Tibial nerve (tissue), 4 donors: ENCODE measurements at regions not wholly inside any gene's neighbourhood (a gene's known extent, or its start where the extent isn't known, plus 50 kb on each side); places are given as distances from the start of the nearest gene placed in this dataset.

Source experiments
- DNase-seq, 2 donors: peaks; one replicate each; pipeline ENCODE4 v3.0.0-alpha.2; 2019; ENCODE audit warnings: low spot score in 2 of 2
- H3K27ac ChIP-seq, 4 donors: fragments of 200-600 bp; sonication (generic) in 3 of 4; one replicate each; pipeline ENCODE4 v1.5.1; 2017 to 2019; ENCODE audit warnings: mild to moderate bottlenecking in 1 of 4
- H3K27me3 ChIP-seq, 2 donors: fragments of 200-600 bp; sonication (generic) in 1 of 2; one replicate each; pipeline versions ENCODE4 v1.5.1 to v1.6.0; 2017 to 2019
- H3K36me3 ChIP-seq, 3 donors: fragments of 200-600 bp; sonication (generic); one replicate each; pipeline ENCODE4 v1.5.1; 2018 to 2019
- H3K4me1 ChIP-seq, 4 donors: fragments of 200-600 bp; sonication (generic) in 3 of 4; one replicate each; pipeline ENCODE4 v1.5.1; 2017 to 2019
- H3K4me3 ChIP-seq, 4 donors: fragments of 200-600 bp; sonication (generic) in 3 of 4; one replicate each; pipeline ENCODE4 v1.5.1; 2017 to 2019; ENCODE audit warnings: mild to moderate bottlenecking in 1 of 4, moderate library complexity in 1 of 4
- H3K9me3 ChIP-seq, 4 donors: fragments of 200-600 bp; sonication (generic) in 3 of 4; one replicate each; pipeline ENCODE4 v1.5.1; 2017 to 2019
- EP300 ChIP-seq, 2 donors: sonication (generic); formaldehyde crosslinking; IDR thresholded peaks; one replicate each; pipeline ENCODE4 v1.6.1; 2017; ENCODE audit warnings: antibody characterized with exemption in 2 of 2, mild to moderate bottlenecking in 1 of 2
- POLR2A ChIP-seq, 2 donors: fragments of 450-650 bp; IDR thresholded peaks; one replicate each; pipeline ENCODE4 v1.6.1; 2017; ENCODE audit warnings: antibody characterized with exemption in 2 of 2, mild to moderate bottlenecking in 2 of 2, moderate library complexity in 2 of 2
- whole genome bisulfite sequencing, 2 donors: methylation state at CpG; one replicate each; pipeline ENCODE4 v1.1.5; 2018; 5-methylcytosine and 5-hydroxymethylcytosine counted together
- TF ChIP-seq, protein P1 (sequence below), 5 experiments: fragments of 200-600 bp in 3 of 5; fragments of 450-650 bp in 2 of 5; sonication (generic) in 3 of 5; IDR thresholded peaks; one replicate each; pipeline ENCODE4 v1.5.1; 2016 to 2019; ENCODE audit warnings: antibody characterized with exemption in 5 of 5, mild to moderate bottlenecking in 3 of 5, moderate library complexity in 2 of 5

- no peak for DNase-seq
- Histone ChIP-seq H3K27me3 (no peaks in the 10 kb centered on the region), H3K9me3 (no peaks in the 10 kb centered on the region), H3K4me1 (no peaks in the 10 kb centered on the region), H3K4me3 (no peak overlapping the region), H3K27ac (no peak overlapping the region), H3K36me3 (no peaks in the 10 kb centered on the region)
- TF ChIP-seq, protein P1, sequence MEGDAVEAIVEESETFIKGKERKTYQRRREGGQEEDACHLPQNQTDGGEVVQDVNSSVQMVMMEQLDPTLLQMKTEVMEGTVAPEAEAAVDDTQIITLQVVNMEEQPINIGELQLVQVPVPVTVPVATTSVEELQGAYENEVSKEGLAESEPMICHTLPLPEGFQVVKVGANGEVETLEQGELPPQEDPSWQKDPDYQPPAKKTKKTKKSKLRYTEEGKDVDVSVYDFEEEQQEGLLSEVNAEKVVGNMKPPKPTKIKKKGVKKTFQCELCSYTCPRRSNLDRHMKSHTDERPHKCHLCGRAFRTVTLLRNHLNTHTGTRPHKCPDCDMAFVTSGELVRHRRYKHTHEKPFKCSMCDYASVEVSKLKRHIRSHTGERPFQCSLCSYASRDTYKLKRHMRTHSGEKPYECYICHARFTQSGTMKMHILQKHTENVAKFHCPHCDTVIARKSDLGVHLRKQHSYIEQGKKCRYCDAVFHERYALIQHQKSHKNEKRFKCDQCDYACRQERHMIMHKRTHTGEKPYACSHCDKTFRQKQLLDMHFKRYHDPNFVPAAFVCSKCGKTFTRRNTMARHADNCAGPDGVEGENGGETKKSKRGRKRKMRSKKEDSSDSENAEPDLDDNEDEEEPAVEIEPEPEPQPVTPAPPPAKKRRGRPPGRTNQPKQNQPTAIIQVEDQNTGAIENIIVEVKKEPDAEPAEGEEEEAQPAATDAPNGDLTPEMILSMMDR (IDR thresholded peaks at IDR 0.05): no peak
- TF ChIP-seq EP300 (IDR thresholded peaks at IDR 0.05) (no peak), POLR2A (IDR thresholded peaks at IDR 0.05) (no peak)
- WGBS, 2 donors: 70% methylated on average over 5 of the region's 5 CpGs; no CpG with 5 or more reads in 1 of the 2 donors
Measured at GRCh38 chrY:12593532-12594216, 107.4 kb upstream of the USP9Y start.

- Histone ChIP-seq H3K4me1 (no peaks in the 10 kb centered on the region), H3K27ac (no peak overlapping the region), H3K9me3 (no peaks in the 10 kb centered on the region), H3K4me3 (no peak overlapping the region), H3K27me3 (no peaks in the 10 kb centered on the region), H3K36me3 (no peaks in the 10 kb centered on the region)
- TF ChIP-seq EP300 (IDR thresholded peaks at IDR 0.05) (no peak), POLR2A (IDR thresholded peaks at IDR 0.05) (no peak)
- TF ChIP-seq, protein P1 (IDR thresholded peaks at IDR 0.05): no peak
- 88% methylated on average over 5 of the region's 5 CpGs; no CpG with 5 or more reads in 1 of the 2 donors for WGBS, 2 donors
- DNase-seq: no peak
Measured at GRCh38 chrY:12598783-12599182, 102.2 kb upstream of the USP9Y start.

- TF ChIP-seq POLR2A (IDR thresholded peaks at IDR 0.05) (no peak), EP300 (IDR thresholded peaks at IDR 0.05) (no peak)
- TF ChIP-seq, protein P1 (IDR thresholded peaks at IDR 0.05): no peak
- 60% methylated on average over 2 of the region's 2 CpGs; no CpG with 5 or more reads in 1 of the 2 donors for WGBS, 2 donors
- no peaks in the 10 kb centered on the region for H3K4me1 ChIP-seq
- DNase-seq: no peak
- no peaks in the 10 kb centered on the region for H3K27me3 ChIP-seq
- no peak overlapping the region for H3K27ac ChIP-seq
- H3K4me3 ChIP-seq: no peak overlapping the region
- no peaks in the 10 kb centered on the region for H3K9me3 ChIP-seq
- no peaks in the 10 kb centered on the region for H3K36me3 ChIP-seq
Measured at GRCh38 chrY:12605426-12605825, 95.6 kb upstream of the USP9Y start.

DNA sequence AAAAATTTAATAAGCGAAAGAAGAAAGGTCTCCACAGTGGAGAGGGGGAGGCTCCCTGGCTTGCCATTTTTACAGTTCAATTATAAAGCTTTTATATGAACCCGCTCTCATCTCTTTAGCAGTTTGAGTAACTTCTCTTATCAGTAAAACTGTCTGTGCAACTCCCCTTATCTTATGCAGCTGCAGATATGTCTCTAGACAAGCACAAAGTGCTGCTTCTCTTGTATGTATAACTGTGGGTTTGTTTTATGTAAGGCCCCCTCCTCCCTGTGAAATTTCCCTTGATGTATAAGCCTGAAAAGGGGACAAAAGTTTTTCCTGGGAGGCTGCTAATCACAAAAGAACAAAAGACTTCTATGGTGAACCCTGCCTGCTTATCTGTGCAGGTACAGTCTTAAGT lies 90.2 kb upstream of the USP9Y start:
- 89% methylated on average over 2 of the region's 2 CpGs; no CpG with 5 or more reads in 1 of the 2 donors for WGBS, 2 donors
- no peaks in the 10 kb centered on the region for H3K4me1 ChIP-seq
- no peaks in the 10 kb centered on the region for H3K36me3 ChIP-seq
- no peaks in the 10 kb centered on the region for H3K27me3 ChIP-seq
- no peak overlapping the region for H3K4me3 ChIP-seq
- no peaks in the 10 kb centered on the region for H3K9me3 ChIP-seq
- no peak overlapping the region for H3K27ac ChIP-seq
- TF ChIP-seq POLR2A (IDR thresholded peaks at IDR 0.05) (no peak), EP300 (IDR thresholded peaks at IDR 0.05) (no peak)
- TF ChIP-seq, protein P1 (IDR thresholded peaks at IDR 0.05): no peak
- no peak for DNase-seq

- TF ChIP-seq POLR2A (IDR thresholded peaks at IDR 0.05): no peak
- TF ChIP-seq EP300 (IDR thresholded peaks at IDR 0.05): no peak
- TF ChIP-seq, protein P1 (IDR thresholded peaks at IDR 0.05): no peak
Measured at GRCh38 chrY:12615733-12616446, 85.1 kb upstream of the USP9Y start.

More at GRCh38 chrY:12615733-12616446, 85.1 kb upstream of the USP9Y start:
- no peak overlapping the region for H3K27ac ChIP-seq
- DNase-seq: no peak
- no peaks in the 10 kb centered on the region for H3K27me3 ChIP-seq
- H3K4me1 ChIP-seq: no peaks in the 10 kb centered on the region
- no peak overlapping the region for H3K4me3 ChIP-seq
- H3K9me3 ChIP-seq: no peaks in the 10 kb centered on the region
- no peaks in the 10 kb centered on the region for H3K36me3 ChIP-seq
